Lower leg skin (tissue), 3 donors: ENCODE measurements at regions not wholly inside any gene's neighbourhood (a gene's known extent, or its start where the extent isn't known, plus 50 kb on each side); places are given as distances from the start of the nearest gene placed in this dataset.

Experiments used
- POLR2A ChIP-seq, 2 donors: fragments of 450-650 bp; IDR thresholded peaks; one replicate each; pipeline ENCODE4 v1.6.1; 2016 to 2017; ENCODE audit warnings: antibody characterized with exemption in 2 of 2, mild to moderate bottlenecking in 1 of 2, moderate library complexity in 1 of 2
- TF ChIP-seq, protein P1 (sequence below), 3 donors: fragments of 450-650 bp; IDR thresholded peaks; one replicate each; pipeline ENCODE4 v1.5.1; 2016; ENCODE audit warnings: antibody characterized with exemption in 3 of 3, mild to moderate bottlenecking in 3 of 3, moderate library complexity in 2 of 3

DNA sequence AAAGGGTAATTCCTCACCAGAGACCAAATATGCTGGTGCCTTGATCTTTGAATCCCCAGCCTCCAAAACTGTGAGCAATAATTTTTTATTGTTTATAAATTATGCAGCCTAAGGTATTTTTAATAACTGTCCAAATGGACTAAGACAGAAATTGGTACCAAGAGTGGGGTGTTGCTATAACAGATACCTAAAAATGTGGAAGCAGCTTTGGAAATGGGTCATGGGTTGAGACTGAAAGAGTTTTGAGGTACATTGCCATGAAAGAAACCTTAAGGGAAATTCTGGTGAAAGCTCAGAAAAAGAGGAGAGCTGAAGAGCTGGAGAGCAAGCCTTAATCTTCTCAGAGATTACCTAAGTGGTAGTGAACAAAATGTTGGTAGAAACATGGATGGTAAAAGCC, 378.2 kb downstream of the NXPE2 start:
- TF ChIP-seq POLR2A (IDR thresholded peaks at IDR 0.05), result no peak
- TF ChIP-seq, protein P1, sequence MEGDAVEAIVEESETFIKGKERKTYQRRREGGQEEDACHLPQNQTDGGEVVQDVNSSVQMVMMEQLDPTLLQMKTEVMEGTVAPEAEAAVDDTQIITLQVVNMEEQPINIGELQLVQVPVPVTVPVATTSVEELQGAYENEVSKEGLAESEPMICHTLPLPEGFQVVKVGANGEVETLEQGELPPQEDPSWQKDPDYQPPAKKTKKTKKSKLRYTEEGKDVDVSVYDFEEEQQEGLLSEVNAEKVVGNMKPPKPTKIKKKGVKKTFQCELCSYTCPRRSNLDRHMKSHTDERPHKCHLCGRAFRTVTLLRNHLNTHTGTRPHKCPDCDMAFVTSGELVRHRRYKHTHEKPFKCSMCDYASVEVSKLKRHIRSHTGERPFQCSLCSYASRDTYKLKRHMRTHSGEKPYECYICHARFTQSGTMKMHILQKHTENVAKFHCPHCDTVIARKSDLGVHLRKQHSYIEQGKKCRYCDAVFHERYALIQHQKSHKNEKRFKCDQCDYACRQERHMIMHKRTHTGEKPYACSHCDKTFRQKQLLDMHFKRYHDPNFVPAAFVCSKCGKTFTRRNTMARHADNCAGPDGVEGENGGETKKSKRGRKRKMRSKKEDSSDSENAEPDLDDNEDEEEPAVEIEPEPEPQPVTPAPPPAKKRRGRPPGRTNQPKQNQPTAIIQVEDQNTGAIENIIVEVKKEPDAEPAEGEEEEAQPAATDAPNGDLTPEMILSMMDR (IDR thresholded peaks at IDR 0.05), result no peak
